ENCODE measurements at regions not wholly inside any gene's neighbourhood (a gene's known extent, or its start where the extent isn't known, plus 50 kb on each side); places are given as distances from the start of the nearest gene placed in this dataset.

- TF ChIP-seq EZH2 (IDR thresholded peaks at IDR 0.05; ENCODE audit: borderline replicate concordance) (no peak), CTCF (IDR thresholded peaks at IDR 0.05; ENCODE audit: poor library complexity) (no peak), EZH2phosphoT487 (IDR thresholded peaks at IDR 0.05; ENCODE audit: low read depth, severe bottlenecking, unreplicated experiment) (no peak)
Measured at GRCh38 chr15:72964542-72964941, 87.7 kb upstream of the NEO1 start.

All from hepatocyte (in vitro differentiated cells).